ENCODE measurements at regions not wholly inside any gene's neighbourhood (a gene's known extent, or its start where the extent isn't known, plus 50 kb on each side); places are given as distances from the start of the nearest gene placed in this dataset.

GRCh38 chr4:62377700-62378099, 1177.6 kb downstream of the ADGRL3 start:
- TF ChIP-seq EZH2 (IDR thresholded peaks at IDR 0.05; ENCODE audit: low read length), result no peak
- no peak for TF ChIP-seq CTCF (optimal IDR thresholded peaks at IDR 0.05 in 1 of 3, IDR thresholded peaks at IDR 0.05 in 1 of 3, conservative IDR thresholded peaks at IDR 0.05 in 1 of 3; ENCODE audit: extremely low read depth in 1 of 3, insufficient read depth in 2 of 3, low read length in 3 of 3)
- Histone ChIP-seq H3K27ac (ENCODE audit: control insufficient read depth, insufficient read depth, low read length) (no peak overlapping the region), H3K36me3 (ENCODE audit: control insufficient read depth in 2 of 2, extremely low read depth in 1 of 2, insufficient read depth in 2 of 2, low read length in 2 of 2) (no peaks in the 10 kb centered on the region), H2AFZ (ENCODE audit: control insufficient read depth, low read length) (no peak overlapping the region), H3K79me2 (ENCODE audit: control insufficient read depth, insufficient read depth, low read length) (no peaks in the 10 kb centered on the region), H4K20me1 (ENCODE audit: control insufficient read depth, extremely low read depth, insufficient read depth, low read length) (no peaks in the 10 kb centered on the region), H3K4me1 (ENCODE audit: control insufficient read depth, extremely low read depth, insufficient read depth, low read length) (no peaks in the 10 kb centered on the region), H3K27me3 (ENCODE audit: control insufficient read depth, extremely low read depth, insufficient read depth, low read length) (no peaks in the 10 kb centered on the region), H3K9me1 (ENCODE audit: control insufficient read depth, extremely low read depth, insufficient read depth, low read length) (no peaks in the 10 kb centered on the region), H3K4me2 (ENCODE audit: control insufficient read depth, extremely low read depth, insufficient read depth, low read depth, low read length) (no peak overlapping the region), H3K4me3 (ENCODE audit: control insufficient read depth in 2 of 3, extremely low read depth in 1 of 3, insufficient read depth in 2 of 3, low read depth in 1 of 3, low read length in 3 of 3) (no peak overlapping the region), H3K9me3 (ENCODE audit: control insufficient read depth, low read depth, low read length) (no peaks in the 10 kb centered on the region), H3K9ac (ENCODE audit: control insufficient read depth, extremely low read depth, insufficient read depth, low read length) (no peak overlapping the region)
- dilution Hi-C loops (cut with MboI; ENCODE audit: extremely low pct_ligation_motif_present, low sequenced_read_pairs), result no loop called here
- no peak for DNase-seq (ENCODE audit: low read depth, low spot score)
- FAIRE-seq, result no peak

GRCh38 chr4:62377245-62377644, 1177.1 kb downstream of the ADGRL3 start:
- Histone ChIP-seq H4K20me1 (ENCODE audit: control insufficient read depth, extremely low read depth, insufficient read depth, low read length) (no peaks in the 10 kb centered on the region), H2AFZ (ENCODE audit: control insufficient read depth, low read length) (no peak overlapping the region), H3K27me3 (ENCODE audit: control insufficient read depth, extremely low read depth, insufficient read depth, low read length) (no peaks in the 10 kb centered on the region), H3K4me2 (ENCODE audit: control insufficient read depth, extremely low read depth, insufficient read depth, low read depth, low read length) (no peak overlapping the region), H3K9ac (ENCODE audit: control insufficient read depth, extremely low read depth, insufficient read depth, low read length) (no peak overlapping the region), H3K9me1 (ENCODE audit: control insufficient read depth, extremely low read depth, insufficient read depth, low read length) (no peaks in the 10 kb centered on the region), H3K36me3 (ENCODE audit: control insufficient read depth in 2 of 2, extremely low read depth in 1 of 2, insufficient read depth in 2 of 2, low read length in 2 of 2) (no peaks in the 10 kb centered on the region), H3K4me1 (ENCODE audit: control insufficient read depth, extremely low read depth, insufficient read depth, low read length) (no peaks in the 10 kb centered on the region), H3K4me3 (ENCODE audit: control insufficient read depth in 2 of 3, extremely low read depth in 1 of 3, insufficient read depth in 2 of 3, low read depth in 1 of 3, low read length in 3 of 3) (no peak overlapping the region), H3K9me3 (ENCODE audit: control insufficient read depth, low read depth, low read length) (no peaks in the 10 kb centered on the region), H3K27ac (ENCODE audit: control insufficient read depth, insufficient read depth, low read length) (no peak overlapping the region), H3K79me2 (ENCODE audit: control insufficient read depth, insufficient read depth, low read length) (no peaks in the 10 kb centered on the region)
- FAIRE-seq (no peak), DNase-seq (ENCODE audit: low read depth, low spot score) (no peak)
- dilution Hi-C loops (cut with MboI; ENCODE audit: extremely low pct_ligation_motif_present, low sequenced_read_pairs), result no loop called here
- TF ChIP-seq CTCF (optimal IDR thresholded peaks at IDR 0.05 in 1 of 3, IDR thresholded peaks at IDR 0.05 in 1 of 3, conservative IDR thresholded peaks at IDR 0.05 in 1 of 3; ENCODE audit: extremely low read depth in 1 of 3, insufficient read depth in 2 of 3, low read length in 3 of 3), result no peak
- TF ChIP-seq EZH2 (IDR thresholded peaks at IDR 0.05; ENCODE audit: low read length), result no peak

Data from keratinocyte (primary cell).